HCT116 (cell line): ENCODE measurements at regions not wholly inside any gene's neighbourhood (a gene's known extent, or its start where the extent isn't known, plus 50 kb on each side); places are given as distances from the start of the nearest gene placed in this dataset.

Experiments
- ATAC-seq: fragments of 200-7000 bp; cut with Tn5 transposase; 2 replicates; pipeline ENCODE4 v1.9.1; 2020; ENCODE audit warnings: mild to moderate bottlenecking, moderate library complexity
- BruUV-seq: library from RNA; stranded (reverse); fragments of 400-500 nt; replicated peaks from 2 replicates; lab custom pipeline; 2021; lab: Mats Ljungman, UMichigan
- CTCF ChIA-PET: fragments of 300-600 bp; sonication (Branson Sonifier 250); formaldehyde crosslinking; loops from one replicate; lab custom pipeline; 2021; ENCODE audit warnings: antibody characterized with exemption; lab: Charles Lee
- POLR2A ChIA-PET: fragments of 300-600, 350-600 bp; sonication (Branson Sonifier 250); formaldehyde crosslinking; loops from one replicate; lab custom pipeline; 2021; ENCODE audit warnings: antibody characterized with exemption; lab: Charles Lee
- RAD21 ChIA-PET, 2 experiments: fragments of 300-600 bp; sonication (Branson Sonifier 250); formaldehyde crosslinking; loops; one replicate each; lab custom pipeline; 2023; ENCODE audit warnings: low total read pairs in 2 of 2; ENCODE audit not compliant: uncharacterized antibody in 2 of 2, unreplicated experiment in 2 of 2, low non-redundant PET in 1 of 2; lab: Charles Lee
- DNase-seq: peaks from one replicate; pipeline ENCODE4 v3.0.0-alpha.2; 2010; ENCODE audit warnings: low read depth, low spot score
- H2AFZ ChIP-seq: fragments of 200-600 bp; shearing (Covaris generic), sonication (generic); 2 replicates; pipeline ENCODE4 v1.6.1; 2017; ENCODE audit warnings: low read depth, mixed run types, mixed read lengths, antibody characterized with exemption, low read length; ENCODE audit not compliant: poor library complexity, severe bottlenecking
- H3K27ac ChIP-seq: 2 replicates; pipeline ENCODE4 v1.5.1; 2012; ENCODE audit warnings: low read depth, low read length
- H3K27me3 ChIP-seq: fragments of 200-600 bp; sonication (generic); 2 replicates; pipeline ENCODE4 v1.6.1; 2016; ENCODE audit warnings: mixed run types, low read length, mixed read lengths; ENCODE audit not compliant: insufficient read depth
- H3K36me3 ChIP-seq, 2 experiments: fragments of 200-500 bp in 1 of 2; fragments of 200-600 bp in 1 of 2; sonication (Bioruptor generic) in 1 of 2; sonication (generic) in 1 of 2; 2 replicates each; pipeline versions ENCODE4 v1.5.1 to v1.6.1; 2014 to 2016; ENCODE audit warnings: low read length in 2 of 2, inconsistent platforms in 1 of 2, mixed read lengths in 1 of 2, mixed run types in 1 of 2; ENCODE audit not compliant: insufficient read depth in 2 of 2, control insufficient read depth in 1 of 2
- H3K4me1 ChIP-seq, 2 experiments: fragments of 200-600 bp in 1 of 2; sonication (generic) in 1 of 2; 2 replicates each; pipeline versions ENCODE4 v1.5.1 to v1.6.1; 2012 to 2017; ENCODE audit warnings: low read length in 2 of 2, inconsistent platforms in 1 of 2, mild to moderate bottlenecking in 1 of 2, mixed read lengths in 1 of 2, mixed run types in 1 of 2, moderate library complexity in 1 of 2; ENCODE audit not compliant: insufficient read depth in 2 of 2, control insufficient read depth in 1 of 2
- H3K4me2 ChIP-seq: fragments of 200-600 bp; sonication (generic); 2 replicates; pipeline ENCODE4 v1.6.1; 2017; ENCODE audit warnings: mixed run types, low read length, mixed read lengths
- H3K4me3 ChIP-seq, 2 experiments: fragments of 200-600 bp in 1 of 2; sonication (generic) in 1 of 2; replicated peaks in 1 of 2; 2 replicates each; pipeline ENCODE4 v1.5.1; 2011 to 2016; ENCODE audit warnings: low read length in 2 of 2, control low read depth in 1 of 2, low read depth in 1 of 2, mild to moderate bottlenecking in 1 of 2, mixed read lengths in 1 of 2, mixed run types in 1 of 2
- H3K79me2 ChIP-seq: fragments of 200-600 bp; sonication (generic); 2 replicates; pipeline ENCODE4 v1.6.1; 2017; ENCODE audit warnings: mild to moderate bottlenecking, mixed run types, low read length, moderate library complexity, mixed read lengths; ENCODE audit not compliant: insufficient read depth
- H3K9ac ChIP-seq: fragments of 200-600 bp; sonication (generic); 2 replicates; pipeline ENCODE4 v1.6.1; 2016; ENCODE audit warnings: low read length, mixed read lengths
- H3K9me2 ChIP-seq: fragments of 200-600 bp; sonication (generic), shearing (Covaris generic); 2 replicates; pipeline ENCODE4 v1.6.1; 2017; ENCODE audit warnings: mixed run types, mild to moderate bottlenecking, moderate library complexity; ENCODE audit not compliant: insufficient read depth
- H3K9me3 ChIP-seq, 2 experiments: fragments of 200-500 bp in 1 of 2; fragments of 200-600 bp in 1 of 2; sonication (Bioruptor generic) in 1 of 2; sonication (generic) in 1 of 2; 2 replicates each; pipeline ENCODE4 v1.6.1; 2014 to 2017; ENCODE audit warnings: low read length in 2 of 2, mixed read lengths in 2 of 2, inconsistent platforms in 1 of 2, low read depth in 1 of 2, mild to moderate bottlenecking in 1 of 2, mixed run types in 1 of 2, moderate library complexity in 1 of 2; ENCODE audit not compliant: control insufficient read depth in 1 of 2, insufficient read depth in 1 of 2
- H4K20me1 ChIP-seq: fragments of 200-600 bp; sonication (generic), shearing (Covaris generic); 2 replicates; pipeline ENCODE4 v1.6.1; 2017; ENCODE audit warnings: mixed run types, mild to moderate bottlenecking, moderate library complexity; ENCODE audit not compliant: insufficient read depth
- CTCF ChIP-seq, 3 experiments: fragments of 200-600 bp in 1 of 3; sonication (generic) in 1 of 3; IDR thresholded peaks in 2 of 3; conservative IDR thresholded peaks in 1 of 3; 2 replicates each; pipeline ENCODE4 v1.5.1; 2012 to 2017; ENCODE audit warnings: low read depth in 2 of 3, low read length in 2 of 3, antibody characterized with exemption in 1 of 3, borderline replicate concordance in 1 of 3, control low read depth in 1 of 3, mild to moderate bottlenecking in 1 of 3, mixed read lengths in 1 of 3, mixed run types in 1 of 3, moderate library complexity in 1 of 3; ENCODE audit not compliant: insufficient read depth in 1 of 3
- EZH2phosphoT487 ChIP-seq: fragments of 200-600 bp; IDR thresholded peaks from 2 replicates; pipeline ENCODE4 v1.6.1; 2018; ENCODE audit warnings: antibody characterized with exemption, borderline replicate concordance
- FOSL1 ChIP-seq: IDR thresholded peaks from 2 replicates; pipeline ENCODE4 v1.6.1; 2012; ENCODE audit warnings: low read depth
- MAX ChIP-seq: IDR thresholded peaks from 2 replicates; pipeline ENCODE4 v1.6.1; 2012
- POLR2AphosphoS5 ChIP-seq: IDR thresholded peaks from 2 replicates; pipeline ENCODE4 v1.6.1; 2011; ENCODE audit warnings: mild to moderate bottlenecking, low read depth, low read length, moderate library complexity
- RAD21 ChIP-seq: IDR thresholded peaks from 2 replicates; pipeline ENCODE4 v1.6.1; 2012; ENCODE audit warnings: low read depth, mild to moderate bottlenecking
- REST ChIP-seq: IDR thresholded peaks from 2 replicates; pipeline ENCODE4 v1.6.1; 2012; ENCODE audit warnings: low read depth
- SIN3A ChIP-seq: IDR thresholded peaks from 2 replicates; pipeline ENCODE4 v1.6.1; 2012; ENCODE audit warnings: low read depth
- SRF ChIP-seq: IDR thresholded peaks from 2 replicates; pipeline ENCODE4 v1.6.1; 2012; ENCODE audit warnings: low read depth
- TCF7L2 ChIP-seq: IDR thresholded peaks from 2 replicates; pipeline ENCODE4 v1.7.0; 2011; ENCODE audit warnings: borderline replicate concordance, inconsistent platforms; ENCODE audit not compliant: insufficient read depth, insufficient read length; ENCODE audit errors: extremely low read depth
- YY1 ChIP-seq: IDR thresholded peaks from 2 replicates; pipeline ENCODE4 v1.6.1; 2011; ENCODE audit warnings: low read length, low read depth, moderate library complexity, mild to moderate bottlenecking; ENCODE audit not compliant: insufficient replicate concordance; ENCODE audit errors: extremely low read depth
- ZBTB33 ChIP-seq: IDR thresholded peaks from 2 replicates; pipeline ENCODE4 v1.6.1; 2011; ENCODE audit warnings: mild to moderate bottlenecking, low read length, moderate library complexity; ENCODE audit not compliant: insufficient replicate concordance; ENCODE audit errors: extremely low read depth
- ZNF274 ChIP-seq: fragments of 200-500 bp; sonication (Bioruptor generic); IDR thresholded peaks from 2 replicates; pipeline ENCODE4 v1.6.1; 2014; ENCODE audit warnings: mild to moderate bottlenecking, low read depth, low read length, inconsistent platforms
- intact Hi-C: fragments of 100-400 bp; cut with micrococcal nuclease; formaldehyde crosslinking; loops from 2 replicates; pipeline ENCODE4 v1.10.0; 2022

- intact Hi-C loops, result no loop called here
- CTCF ChIA-PET, result no interaction called here
Observed at GRCh38 chr6:81962198-81962597, 209.7 kb upstream of the TENT5A start.

More at GRCh38 chr6:81962198-81962597, 209.7 kb upstream of the TENT5A start:
- ATAC-seq (no peak), DNase-seq (no peak)
- no peaks in the 10 kb centered on the region for H4K20me1 ChIP-seq
- BruUV-seq, result no TSS peak
- no peaks in the 10 kb centered on the region for H3K9me3 ChIP-seq
- no peaks in the 10 kb centered on the region for H3K27me3 ChIP-seq
- H3K79me2 ChIP-seq, result no peaks in the 10 kb centered on the region
- POLR2A ChIA-PET, result no interaction called here
- no peak overlapping the region for H2AFZ ChIP-seq
- TF ChIP-seq FOSL1 (no peak), POLR2AphosphoS5 (no peak), RAD21 (no peak), YY1 (no peak), SIN3A (no peak), CTCF (IDR thresholded peaks at IDR 0.05 in 2 of 3, conservative IDR thresholded peaks at IDR 0.05 in 1 of 3; ENCODE audit: borderline replicate concordance in 1 of 3, insufficient read depth in 1 of 3, low read depth in 2 of 3, low read length in 2 of 3) (no peak), MAX (no peak), REST (no peak), EZH2phosphoT487 (no peak), ZBTB33 (no peak), SRF (no peak), ZNF274 (no peak), TCF7L2 (no peak)
- H3K9ac ChIP-seq, result no peak overlapping the region
- no peaks in the 10 kb centered on the region for H3K9me2 ChIP-seq
- H3K36me3 ChIP-seq, result no peaks in the 10 kb centered on the region
- no peak overlapping the region for H3K27ac ChIP-seq
- RAD21 ChIA-PET, result no interaction called here
- no peak overlapping the region for H3K4me2 ChIP-seq
- no peaks in the 10 kb centered on the region for H3K4me1 ChIP-seq
- no peak overlapping the region for H3K4me3 ChIP-seq
